Frontal cortex (tissue), 3 donors: ENCODE measurements at regions not wholly inside any gene's neighbourhood (a gene's known extent, or its start where the extent isn't known, plus 50 kb on each side); places are given as distances from the start of the nearest gene placed in this dataset.
"Not testable (repeated sequence)": the region's sequence is repeated elsewhere in the genome, so short reads cannot be mapped to it uniquely, and the experiment has no call there.

ENCODE experiments used
- DNase-seq, 2 donors: peaks; one replicate each; pipeline ENCODE4 v3.0.0; 2012; ENCODE audit warnings: low spot score in 2 of 2
- FAIRE-seq: peaks from 2 replicates; lab custom pipeline; 2012; peaks lifted over from hg19 to GRCh38; lab: Jason Lieb, UNC
- donor health status: control.
- donor health status: control.
- donor health status: control.

DNA sequence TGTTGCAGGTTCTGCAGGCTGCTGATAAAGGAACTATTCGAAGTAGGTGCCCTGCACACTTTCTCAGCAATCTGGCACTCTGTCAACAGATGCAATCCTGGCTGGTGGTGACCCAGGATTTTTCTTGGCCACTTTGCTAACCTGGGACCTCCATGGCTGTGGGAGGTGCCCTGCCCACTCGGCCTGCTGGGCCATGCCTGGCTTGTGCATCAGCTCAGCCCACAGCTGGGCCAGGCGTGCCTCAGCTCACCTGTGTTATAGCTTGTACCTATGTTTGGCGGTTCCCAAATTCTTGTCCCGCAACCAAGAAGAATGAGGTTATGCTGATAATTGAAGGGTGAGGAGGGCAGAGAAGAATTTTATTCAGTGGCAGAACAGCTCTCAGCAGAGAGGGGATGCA is 141.7 kb downstream of the NPY start:
- no peak for FAIRE-seq
- no peak for DNase-seq

DNA sequence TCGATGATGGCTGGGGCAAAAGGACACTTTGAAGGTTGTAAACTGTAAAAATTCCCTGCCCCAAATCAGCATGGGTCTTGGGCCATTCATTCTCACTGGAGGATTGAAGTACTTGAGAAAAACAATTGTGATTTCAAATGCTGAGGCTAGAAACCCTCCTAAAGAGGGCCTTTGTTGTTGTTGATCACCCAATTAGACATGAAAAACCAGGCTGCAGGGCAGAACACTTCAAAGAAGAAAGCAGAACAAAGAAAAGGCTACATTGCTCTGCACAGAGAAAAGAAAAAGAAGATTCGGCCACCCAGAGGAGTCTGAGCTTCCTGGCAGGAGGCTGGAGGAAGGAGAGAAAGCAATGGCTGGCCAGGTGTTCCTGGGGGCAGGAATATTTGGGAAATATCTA is 143.1 kb downstream of the NPY start:
- FAIRE-seq (no peak), DNase-seq (no peak)

- no peak for FAIRE-seq
- DNase-seq = no peak
Observed at GRCh38 chr7:24428676-24429075, 144.6 kb upstream of the PALS2 start.

DNA sequence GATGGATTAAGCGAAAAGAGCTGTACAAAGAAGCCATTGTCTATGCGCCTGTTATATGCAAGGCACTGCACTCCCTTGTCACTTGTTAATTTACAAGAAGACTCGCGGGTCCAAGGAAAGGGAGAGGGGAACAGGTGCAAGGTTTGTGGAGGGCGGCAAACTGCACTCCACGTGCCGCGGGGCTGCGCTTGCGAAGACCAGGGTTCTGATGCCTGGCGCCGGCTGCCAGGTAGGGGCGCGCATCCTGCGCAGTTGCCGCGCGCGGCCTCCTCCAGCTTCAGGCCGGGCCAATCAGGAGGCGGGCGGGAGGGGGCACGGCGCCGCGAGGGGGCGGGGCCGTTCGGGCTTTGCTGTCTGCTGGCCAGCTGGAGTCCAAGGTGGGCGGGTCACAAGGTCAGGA is 140.6 kb upstream of the PALS2 start:
- FAIRE-seq = no peak

GRCh38 chr7:24434972-24435371 is 138.3 kb upstream of the PALS2 start:
- no peak for FAIRE-seq
- DNase-seq = no peak

More for the DNA sequence above, 140.6 kb upstream of the PALS2 start:
- DNase-seq = no peak

DNA sequence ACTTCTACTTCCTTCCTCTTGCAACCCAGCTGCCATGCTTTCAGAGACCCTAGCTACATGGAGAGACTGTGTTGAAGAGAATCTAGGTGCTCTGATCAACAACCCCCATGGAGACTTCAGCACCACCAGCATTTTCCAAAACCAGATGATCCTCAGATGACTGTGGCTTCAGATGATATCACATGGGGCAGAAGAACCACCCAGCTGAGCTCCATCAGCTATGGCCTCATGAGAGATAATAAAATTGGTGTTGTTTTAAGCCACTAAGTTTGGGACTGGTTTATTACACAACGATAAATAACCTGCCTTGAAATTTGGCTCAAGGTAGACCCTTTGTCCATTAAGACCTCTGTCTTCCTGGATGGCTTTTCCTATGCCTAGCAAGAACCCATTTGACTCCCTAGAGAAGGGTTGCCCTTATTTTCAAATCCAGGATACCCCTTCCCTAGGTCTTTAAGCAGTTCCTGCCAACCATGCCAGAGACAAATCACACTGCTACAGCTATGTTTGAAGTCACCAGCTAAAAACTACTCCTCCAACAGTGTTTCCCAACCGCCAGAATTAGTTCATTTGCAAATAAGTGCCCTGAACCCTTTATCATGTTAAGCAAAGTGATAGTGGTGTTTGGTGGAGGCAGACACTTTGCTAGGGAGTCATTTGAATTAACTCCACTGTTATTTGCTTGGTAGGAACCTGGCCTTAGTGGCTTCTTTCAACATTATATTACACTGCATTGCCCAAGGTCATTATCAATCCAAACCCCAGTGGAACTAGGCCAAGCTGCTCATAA is 136.9 kb upstream of the PALS2 start:
- FAIRE-seq = no peak
- DNase-seq = no peak

- DNase-seq (no peak), FAIRE-seq (no peak)
Observed at GRCh38 chr7:24438232-24438631, 135.0 kb upstream of the PALS2 start.

GRCh38 chr7:24439104-24439503 is 134.1 kb upstream of the PALS2 start:
- not testable (repeated sequence) for FAIRE-seq, DNase-seq

- no peak for DNase-seq
- FAIRE-seq = no peak
Observed at GRCh38 chr7:24440892-24441291, 132.4 kb upstream of the PALS2 start.

DNA sequence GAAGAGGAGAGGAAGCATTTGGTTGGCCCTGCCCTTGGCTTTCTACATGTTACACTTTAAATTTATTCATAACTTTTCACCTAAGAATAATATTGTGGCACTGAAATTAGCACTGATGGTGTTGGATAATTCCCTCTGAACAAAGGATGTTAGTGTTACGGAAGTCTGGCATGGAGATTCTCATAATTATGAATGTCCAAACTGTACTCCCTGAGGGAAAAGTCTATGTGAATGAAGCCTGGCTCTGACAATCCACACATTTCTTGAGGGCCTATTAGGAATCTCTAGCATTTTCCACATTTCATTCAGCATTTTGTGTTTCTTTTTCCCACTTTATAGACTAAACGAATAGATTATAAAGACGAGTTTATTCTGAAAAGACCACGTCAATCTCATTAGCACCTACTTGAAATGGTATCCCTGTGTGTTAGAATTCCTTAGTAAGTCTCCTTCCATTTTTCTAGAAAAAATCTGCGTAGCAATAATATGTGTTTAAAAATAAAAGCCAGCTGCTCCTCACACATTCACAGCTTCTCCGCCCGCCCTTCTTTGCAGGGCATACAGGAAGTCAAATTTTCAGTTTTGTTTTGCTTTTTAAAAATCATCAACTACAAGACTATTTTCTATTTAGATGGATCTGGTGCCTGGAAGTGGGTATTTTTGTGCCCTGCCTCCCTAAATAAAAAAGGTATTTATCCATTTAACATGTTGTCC is 131.8 kb upstream of the PALS2 start:
- DNase-seq (no peak), FAIRE-seq (no peak)

GRCh38 chr7:24442170-24442777 is 131.0 kb upstream of the PALS2 start:
- DNase-seq = no peak
- FAIRE-seq = no peak

- no peak for FAIRE-seq
- DNase-seq = no peak
Observed at GRCh38 chr7:24444666-24445440, 128.4 kb upstream of the PALS2 start.

DNA sequence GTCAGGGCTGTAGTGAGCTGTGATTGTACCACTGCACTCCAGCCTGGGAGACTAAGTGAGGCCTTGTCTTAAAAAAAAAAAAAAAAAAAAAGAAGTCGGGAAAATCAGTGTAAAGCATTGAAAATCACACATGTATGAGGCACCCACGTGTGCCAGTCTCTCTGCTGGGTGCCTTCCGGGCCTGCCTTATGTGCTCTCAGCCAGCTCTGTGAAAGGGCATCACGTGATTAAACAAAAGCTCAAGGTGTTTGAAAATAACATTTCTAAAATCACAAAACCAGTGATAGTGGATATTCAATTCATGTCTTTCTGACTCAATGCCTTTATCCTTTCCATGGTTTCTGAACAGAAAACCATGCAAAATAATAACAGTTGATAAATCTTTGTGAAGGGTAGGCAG is 125.2 kb upstream of the PALS2 start:
- DNase-seq (no peak), FAIRE-seq (no peak)

- FAIRE-seq = not testable (repeated sequence)
Observed at GRCh38 chr7:24449416-24449815, 123.8 kb upstream of the PALS2 start.

GRCh38 chr7:24455813-24456525 is 117.3 kb upstream of the PALS2 start:
- DNase-seq = no peak
- no peak for FAIRE-seq

More at GRCh38 chr7:24449416-24449815, 123.8 kb upstream of the PALS2 start:
- DNase-seq = not testable (repeated sequence)

DNA sequence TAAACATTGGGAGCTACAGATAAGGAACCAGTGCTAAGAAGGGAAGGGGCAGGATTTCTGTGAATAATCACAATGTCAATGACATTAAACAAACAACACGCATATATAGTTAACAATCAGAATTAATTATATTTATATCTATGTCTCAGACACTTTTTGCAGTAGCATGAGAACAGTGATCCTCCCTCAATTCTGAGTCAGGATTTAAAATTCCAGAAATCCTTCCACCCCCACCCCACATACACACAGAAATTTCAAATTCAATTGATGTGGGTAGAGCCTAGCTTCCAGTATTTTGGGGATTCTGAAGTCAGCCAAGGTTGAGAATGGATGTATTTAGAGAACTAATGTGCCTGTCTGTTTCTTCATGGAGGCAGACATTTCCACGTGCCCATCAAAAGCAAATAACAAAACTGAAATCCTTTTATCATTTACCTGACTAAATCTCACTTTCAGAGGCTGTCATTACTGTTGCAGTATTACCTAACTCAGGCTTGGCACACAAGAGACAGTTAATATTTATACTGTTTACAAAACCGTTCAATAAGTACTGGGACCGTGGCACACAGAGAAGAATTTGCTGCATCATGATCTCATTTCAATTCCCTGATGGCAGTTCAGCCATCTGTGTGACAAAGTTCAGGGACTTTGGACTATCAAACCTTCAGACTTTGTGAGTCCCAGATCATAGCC is 116.6 kb upstream of the PALS2 start:
- FAIRE-seq (no peak), DNase-seq (no peak)

DNA sequence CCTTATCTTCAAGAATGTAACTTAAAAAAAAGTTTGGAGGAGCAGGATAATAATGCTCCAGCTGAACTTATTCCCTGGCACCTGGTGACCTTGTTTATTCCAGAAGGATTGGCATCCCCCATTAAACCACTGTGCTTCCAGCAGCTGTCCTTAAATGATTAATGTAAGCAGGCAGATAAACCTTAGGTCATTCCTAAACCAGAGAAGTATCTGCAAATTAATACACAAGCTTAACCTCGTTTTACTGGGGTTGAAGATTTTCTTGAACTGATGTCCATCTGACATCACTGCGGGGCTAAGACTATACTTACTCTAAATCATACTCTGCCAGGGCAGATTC is 116.1 kb upstream of the PALS2 start:
- DNase-seq (no peak), FAIRE-seq (no peak)

- no peak for DNase-seq
- FAIRE-seq = no peak
Observed at GRCh38 chr7:24462117-24462516, 111.1 kb upstream of the PALS2 start.

DNA sequence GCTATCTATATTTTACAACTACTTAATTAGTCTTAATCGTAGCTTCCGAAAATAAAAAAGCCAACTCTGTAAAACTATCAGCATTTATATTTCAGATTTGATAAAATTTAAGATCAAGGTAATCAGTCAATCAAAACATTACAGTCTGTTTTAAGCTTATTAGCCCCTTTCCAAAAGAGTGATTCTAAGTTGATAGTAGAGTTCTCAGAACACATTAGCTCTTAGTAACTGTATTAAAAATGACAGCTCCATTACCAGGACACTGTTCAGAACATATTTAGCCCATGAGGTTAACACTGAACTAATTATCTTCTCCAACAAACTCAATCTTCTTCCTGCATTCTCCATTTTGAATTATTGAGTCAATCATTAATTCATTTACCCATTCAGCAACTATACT is 110.3 kb upstream of the PALS2 start:
- DNase-seq (no peak), FAIRE-seq (no peak)
